GM18951 (cell line): ENCODE measurements at regions not wholly inside any gene's neighbourhood (a gene's known extent, or its start where the extent isn't known, plus 50 kb on each side); places are given as distances from the start of the nearest gene placed in this dataset.
"Not testable (repeated sequence)": the region's sequence is repeated elsewhere in the genome, so short reads cannot be mapped to it uniquely, and the experiment has no call there.

Experiments used
- POLR2A ChIP-seq: IDR thresholded peaks from 4 replicates; pipeline ENCODE4 v1.6.1; 2011; ENCODE audit warnings: mild to moderate bottlenecking; ENCODE audit not compliant: insufficient read length, insufficient read depth; ENCODE audit errors: extremely low read depth
- in situ Hi-C: fragments of 300-500 bp; cut with MboI; formaldehyde crosslinking; loops from one replicate; pipeline ENCODE4 v1.12.0; 2022; ENCODE audit warnings: low sequenced_read_pairs, mixed read lengths, inconsistent platforms; ENCODE audit not compliant: unreplicated experiment

- TF ChIP-seq POLR2A: no peak
- in situ Hi-C loops: no loop called here
These were observed 259.5 kb downstream of the SP3 start for GRCh38 chr2:173705656-173706055.

GRCh38 chr2:173706936-173707335 is 258.2 kb downstream of the SP3 start:
- no peak for TF ChIP-seq POLR2A
- in situ Hi-C loops: no loop called here

GRCh38 chr2:173708806-173709205 is 256.4 kb downstream of the SP3 start:
- in situ Hi-C loops: no loop called here
- TF ChIP-seq POLR2A: no peak

GRCh38 chr2:173711816-173712215 is 253.4 kb downstream of the SP3 start:
- in situ Hi-C loops: no loop called here
- no peak for TF ChIP-seq POLR2A

GRCh38 chr2:173713904-173714555 is 251.1 kb downstream of the SP3 start:
- in situ Hi-C loops: no loop called here

GRCh38 chr2:173715441-173715840 is 249.7 kb downstream of the SP3 start:
- in situ Hi-C loops: no loop called here
- no peak for TF ChIP-seq POLR2A

More at GRCh38 chr2:173713904-173714555, 251.1 kb downstream of the SP3 start:
- TF ChIP-seq POLR2A: no peak

- in situ Hi-C loops: no loop called here
- no peak for TF ChIP-seq POLR2A
These were observed 248.6 kb downstream of the SP3 start for GRCh38 chr2:173716458-173717052.

- in situ Hi-C loops: no loop called here
- TF ChIP-seq POLR2A: no peak
These were observed 245.7 kb downstream of the SP3 start for GRCh38 chr2:173719471-173719870.

- no peak for TF ChIP-seq POLR2A
- in situ Hi-C loops: no loop called here
These were observed 244.9 kb downstream of the SP3 start for GRCh38 chr2:173720306-173720705.

GRCh38 chr2:173734797-173735196 is 230.4 kb downstream of the SP3 start:
- in situ Hi-C loops: no loop called here
- no peak for TF ChIP-seq POLR2A

- in situ Hi-C loops: not testable (repeated sequence)
These were observed 227.1 kb downstream of the SP3 start for GRCh38 chr2:173737954-173738575.

- no peak for TF ChIP-seq POLR2A
- in situ Hi-C loops: no loop called here
These were observed 226.2 kb downstream of the SP3 start for GRCh38 chr2:173739006-173739405.

GRCh38 chr2:173740639-173741038 is 224.5 kb downstream of the SP3 start:
- TF ChIP-seq POLR2A: no peak
- in situ Hi-C loops: no loop called here

GRCh38 chr2:173741759-173742158 is 223.4 kb downstream of the SP3 start:
- in situ Hi-C loops: no loop called here
- no peak for TF ChIP-seq POLR2A

GRCh38 chr2:173747035-173747434 is 218.1 kb downstream of the SP3 start:
- in situ Hi-C loops: no loop called here

More at GRCh38 chr2:173747035-173747434, 218.1 kb downstream of the SP3 start:
- TF ChIP-seq POLR2A: no peak
